Superior temporal gyrus (tissue), 1 donor: ENCODE measurements at regions not wholly inside any gene's neighbourhood (a gene's known extent, or its start where the extent isn't known, plus 50 kb on each side); places are given as distances from the start of the nearest gene placed in this dataset.

Experiments used
- DNase-seq: peaks from one replicate; pipeline ENCODE4 v3.0.0-alpha.2; 2016; ENCODE audit errors: extremely low spot score

- no peak for DNase-seq
Measured at GRCh38 chr4:181938631-181939030, 304.6 kb upstream of the TENM3 start.

DNA sequence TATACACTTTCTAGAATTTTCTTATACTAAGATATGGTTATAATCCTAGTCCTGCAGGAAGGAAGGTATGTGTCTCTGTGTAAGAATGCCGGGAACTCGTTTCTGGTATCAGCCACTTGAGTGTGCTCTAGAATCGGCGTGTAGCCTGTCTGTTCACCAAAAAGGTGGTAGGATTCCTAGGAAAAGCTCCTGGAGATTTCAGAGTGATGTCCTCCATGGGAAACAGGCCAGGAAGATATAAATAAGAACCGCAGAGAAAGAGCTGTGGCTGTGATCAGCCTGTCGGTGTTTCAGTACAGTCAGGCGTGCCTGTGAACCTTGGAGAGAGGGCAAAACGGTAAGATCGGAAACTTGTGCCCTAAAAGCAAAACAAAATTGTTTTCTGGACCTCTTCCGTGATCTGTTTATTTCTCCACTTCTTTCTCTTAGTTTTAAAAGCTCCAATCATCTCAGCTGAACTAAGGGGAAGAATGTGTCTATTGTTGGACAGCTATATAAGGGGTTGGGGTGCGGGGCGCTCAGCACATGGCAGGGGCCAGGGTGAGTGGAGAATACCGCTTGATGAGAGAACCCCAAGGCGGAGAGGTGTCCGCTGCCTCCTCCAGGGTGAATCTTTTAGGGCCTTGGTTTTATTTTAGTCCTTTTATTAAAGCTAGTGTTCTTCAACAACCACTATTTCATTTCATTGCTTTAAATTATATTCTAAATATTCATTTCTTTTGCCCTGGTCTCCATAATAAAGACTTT is 303.8 kb upstream of the TENM3 start:
- DNase-seq: peak; percentile 54

GRCh38 chr4:181944527-181944926 is 298.7 kb upstream of the TENM3 start:
- no peak for DNase-seq

- DNase-seq: no peak
Measured at GRCh38 chr4:181946902-181947301, 296.3 kb upstream of the TENM3 start.

DNA sequence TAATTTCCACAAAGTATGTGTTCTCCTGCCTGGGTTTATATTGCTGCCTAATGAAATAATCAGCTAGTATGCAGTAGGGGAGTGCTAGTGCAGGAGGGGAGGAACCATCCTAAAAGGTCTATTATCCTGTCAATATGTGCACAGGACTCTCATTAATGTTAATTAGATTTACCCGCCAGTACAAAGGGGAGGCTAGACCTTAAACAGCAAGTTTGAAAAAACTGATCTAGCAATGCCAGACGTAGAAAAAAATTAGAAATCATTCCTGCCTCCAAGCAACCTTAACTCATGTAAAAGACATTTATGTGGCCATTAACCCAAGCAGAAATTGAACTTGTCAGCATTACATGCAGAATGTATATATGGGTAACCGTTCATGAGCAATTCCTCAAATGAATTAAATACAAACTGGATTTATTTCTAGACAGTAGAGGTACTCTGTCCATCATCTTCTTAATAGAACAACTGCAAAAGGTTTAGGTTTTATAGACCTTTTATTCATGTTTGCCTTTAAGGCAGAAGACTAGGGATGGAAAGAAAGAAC is 294.3 kb upstream of the TENM3 start:
- no peak for DNase-seq

DNA sequence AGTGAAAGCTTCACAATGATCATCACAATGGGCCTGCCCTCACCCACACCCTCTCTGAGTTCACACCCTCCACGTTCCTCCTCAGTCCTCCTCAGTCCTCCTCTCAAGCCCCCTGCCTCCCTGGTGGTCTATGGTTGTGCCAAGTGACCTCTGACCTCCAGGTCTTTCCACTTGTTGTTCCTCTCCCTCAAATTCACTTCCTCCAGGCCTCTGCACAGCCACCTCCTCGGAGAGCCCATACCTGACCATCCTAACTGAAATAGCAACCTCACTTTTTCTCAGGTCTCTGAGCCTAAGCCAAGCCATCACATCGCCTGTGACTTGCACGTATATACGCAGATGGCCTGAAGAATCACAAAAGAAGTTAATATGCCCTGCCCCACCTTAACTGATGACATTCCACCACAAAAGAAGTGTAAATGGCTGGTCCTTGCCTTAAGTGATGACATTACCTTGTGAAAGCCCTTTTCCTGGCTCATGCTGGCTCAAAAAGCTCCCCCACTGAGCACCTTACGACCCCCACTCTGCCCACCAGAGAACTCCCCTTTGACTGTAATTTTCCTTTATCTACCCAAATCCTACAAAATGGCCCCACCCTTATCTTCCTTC is 293.4 kb upstream of the TENM3 start:
- DNase-seq: no peak

- no peak for DNase-seq
Measured at GRCh38 chr4:181950372-181951127, 292.7 kb upstream of the TENM3 start.

- DNase-seq: no peak
Measured at GRCh38 chr4:181951265-181951664, 291.9 kb upstream of the TENM3 start.

DNA sequence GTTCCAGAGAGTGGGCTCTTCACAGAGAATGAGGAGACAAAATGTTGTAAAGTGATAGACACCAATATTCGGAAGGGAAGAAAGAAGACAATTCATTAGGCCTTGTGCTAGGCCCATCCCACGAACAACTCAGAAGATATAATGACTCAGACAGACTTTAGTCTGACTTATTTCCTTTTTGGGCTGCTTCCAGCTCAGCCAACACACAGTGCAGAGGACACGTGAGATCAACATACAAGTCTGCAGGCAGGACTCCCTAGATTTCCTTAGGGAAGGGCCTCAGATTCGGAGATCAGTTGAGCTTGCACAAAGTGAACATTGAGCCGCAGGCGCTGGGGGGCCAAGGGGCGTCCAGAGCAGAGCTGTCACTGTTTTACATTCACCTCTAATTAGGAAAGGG is 290.7 kb upstream of the TENM3 start:
- no peak for DNase-seq

DNA sequence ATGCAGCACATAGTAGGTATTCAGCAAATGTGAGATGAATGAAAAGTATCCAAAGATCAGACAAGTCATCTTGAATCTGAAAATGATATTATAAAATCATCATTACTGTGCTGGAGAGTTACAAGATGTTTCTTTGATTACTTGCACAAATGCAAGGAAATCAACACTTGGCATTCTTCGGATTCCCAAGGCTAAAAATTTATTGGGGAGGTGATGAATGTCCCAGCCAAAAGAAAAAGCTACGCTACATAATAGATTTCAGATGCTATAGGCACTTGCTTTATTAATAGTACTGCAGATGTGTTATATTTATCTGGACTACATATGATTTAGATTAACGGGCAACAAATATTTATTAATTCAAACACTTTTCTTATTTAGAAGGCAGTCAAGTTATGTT is 286.7 kb upstream of the TENM3 start:
- no peak for DNase-seq

DNA sequence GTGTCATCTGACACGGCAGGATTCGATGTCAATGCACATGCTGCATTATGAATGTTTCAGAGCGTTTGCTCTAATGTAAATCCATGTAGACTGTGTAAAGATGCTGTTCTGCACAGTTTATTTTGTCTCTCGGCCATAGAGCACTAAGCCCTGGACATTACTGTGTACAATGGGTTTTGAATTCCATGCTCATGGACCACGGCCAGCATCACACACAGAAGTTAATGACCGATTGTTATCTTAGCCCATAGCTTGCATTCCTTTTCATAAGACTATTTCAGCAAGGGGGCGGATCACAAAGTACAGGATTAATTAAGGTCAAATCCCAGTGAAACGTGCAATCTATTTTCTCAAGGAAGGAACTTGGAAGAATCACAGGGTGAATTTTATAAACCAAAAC is 286.1 kb upstream of the TENM3 start:
- DNase-seq: peak; percentile 25

GRCh38 chr4:181958446-181958845 is 284.8 kb upstream of the TENM3 start:
- no peak for DNase-seq

GRCh38 chr4:181959121-181959520 is 284.1 kb upstream of the TENM3 start:
- no peak for DNase-seq

GRCh38 chr4:181960384-181960783 is 282.8 kb upstream of the TENM3 start:
- no peak for DNase-seq

- DNase-seq: no peak
Measured at GRCh38 chr4:181962321-181962720, 280.9 kb upstream of the TENM3 start.

DNA sequence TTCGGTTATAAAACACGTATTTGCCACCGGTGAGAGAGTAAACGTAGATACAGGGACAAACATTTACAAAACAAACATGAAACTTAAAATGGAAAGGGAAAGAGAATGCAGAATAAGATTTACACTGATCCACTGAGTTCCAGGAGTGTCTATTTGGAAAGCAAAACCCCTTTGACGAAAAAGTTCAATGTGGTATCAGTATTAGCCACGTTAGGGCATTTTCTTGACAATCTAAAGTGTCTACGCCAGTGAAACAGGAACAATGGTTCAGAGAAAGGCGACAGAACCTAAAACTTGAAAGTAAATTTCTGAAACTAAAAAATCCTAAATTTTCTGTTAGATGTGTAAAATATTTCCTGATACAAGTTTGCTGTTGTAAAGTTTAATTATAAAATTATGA is 278.5 kb upstream of the TENM3 start:
- DNase-seq: no peak

DNA sequence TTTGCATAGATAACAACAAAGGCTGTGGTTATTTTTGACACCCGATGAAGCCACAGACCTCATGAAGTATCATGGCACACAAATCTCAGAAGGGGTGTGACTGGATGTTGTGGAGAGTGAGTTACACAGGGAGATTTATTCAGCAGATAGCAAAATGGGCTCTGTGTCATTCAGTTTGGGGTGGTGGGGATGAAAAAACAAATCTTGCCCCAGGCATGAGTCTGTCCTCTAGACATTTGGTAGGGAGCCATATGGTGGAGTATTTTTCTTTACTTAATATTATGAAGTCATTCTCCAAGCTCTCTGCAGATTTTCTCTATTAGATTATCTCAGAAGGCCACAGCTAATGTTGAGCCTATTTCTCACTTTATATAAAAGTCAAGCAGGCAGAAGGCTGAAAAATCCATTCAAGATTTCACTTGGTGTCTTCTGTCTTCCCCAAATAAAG is 277.1 kb upstream of the TENM3 start:
- DNase-seq: no peak

DNA sequence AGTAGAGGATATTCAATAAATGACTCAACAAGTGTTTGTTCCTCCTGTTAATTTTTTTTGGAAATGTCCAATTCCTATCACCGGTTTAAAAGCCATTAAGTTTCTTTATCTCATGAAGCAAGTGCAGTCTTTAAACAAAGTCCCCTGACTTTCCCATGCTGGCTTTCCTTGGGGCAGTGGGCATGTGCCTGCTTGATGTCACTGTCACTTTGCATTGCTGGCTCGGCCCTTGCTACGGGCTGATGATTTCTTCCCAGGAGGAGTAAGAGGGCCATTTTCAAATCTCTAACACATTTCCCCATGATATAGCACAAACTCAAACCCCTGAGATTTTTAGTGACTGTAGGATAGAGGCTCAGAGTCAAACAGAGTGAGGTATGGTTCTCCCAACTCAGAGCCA is 275.8 kb upstream of the TENM3 start:
- DNase-seq: no peak

GRCh38 chr4:181968371-181968770 is 274.8 kb upstream of the TENM3 start:
- no peak for DNase-seq

GRCh38 chr4:181969151-181969550 is 274.1 kb upstream of the TENM3 start:
- no peak for DNase-seq

GRCh38 chr4:181970366-181970765 is 272.8 kb upstream of the TENM3 start:
- DNase-seq: no peak

DNA sequence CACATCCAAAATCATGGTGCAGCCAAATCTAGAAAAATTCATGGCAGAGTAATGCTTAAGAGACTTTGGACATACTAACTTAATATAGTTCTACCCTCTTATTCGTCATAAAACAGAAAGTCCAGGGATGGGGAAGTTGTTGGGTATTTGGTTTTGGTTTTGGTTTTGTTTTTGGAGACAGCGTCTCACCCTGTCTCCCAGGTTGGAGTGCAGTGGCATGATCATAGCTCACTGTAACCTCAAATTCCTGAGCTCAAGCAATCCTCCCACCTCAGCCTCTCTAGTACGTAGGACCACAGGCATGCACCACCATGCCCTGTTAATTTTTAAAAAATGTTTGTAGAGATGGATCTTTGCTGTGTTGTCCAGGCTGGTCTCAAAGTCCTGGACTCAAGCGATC is 271.8 kb upstream of the TENM3 start:
- no peak for DNase-seq

DNA sequence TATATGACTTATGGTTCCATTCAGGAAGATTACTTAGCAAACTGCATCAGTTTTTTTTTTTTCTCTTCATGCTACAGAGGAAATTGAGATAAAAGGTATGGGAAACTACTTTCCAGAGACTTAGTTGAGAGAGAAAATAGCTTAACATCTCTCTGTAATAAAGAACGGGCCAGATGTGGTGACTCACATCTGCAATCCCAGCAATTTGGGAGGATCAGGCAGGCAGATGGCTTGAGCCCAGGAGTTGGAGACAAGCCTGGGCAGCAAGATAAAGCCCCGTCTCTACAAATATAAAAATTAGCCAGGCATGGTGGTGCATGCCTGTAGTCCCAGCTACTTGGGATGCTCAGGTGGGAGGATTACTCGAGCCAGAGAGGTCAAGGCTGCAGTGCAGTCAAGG is 271.2 kb upstream of the TENM3 start:
- no peak for DNase-seq
